Suprapubic skin (tissue), 3 donors: ENCODE measurements at regions not wholly inside any gene's neighbourhood (a gene's known extent, or its start where the extent isn't known, plus 50 kb on each side); places are given as distances from the start of the nearest gene placed in this dataset.

Experiments used
- CTCF ChIP-seq, 2 donors: fragments of 200-600 bp in 1 of 2; fragments of 450-650 bp in 1 of 2; sonication (generic) in 1 of 2; IDR thresholded peaks; one replicate each; pipeline ENCODE4 v1.5.1; 2016 to 2019; ENCODE audit warnings: antibody characterized with exemption in 2 of 2, mild to moderate bottlenecking in 1 of 2, moderate library complexity in 1 of 2
- EP300 ChIP-seq: sonication (generic); formaldehyde crosslinking; IDR thresholded peaks from one replicate; pipeline ENCODE4 v1.6.1; 2017; ENCODE audit warnings: antibody characterized with exemption

DNA sequence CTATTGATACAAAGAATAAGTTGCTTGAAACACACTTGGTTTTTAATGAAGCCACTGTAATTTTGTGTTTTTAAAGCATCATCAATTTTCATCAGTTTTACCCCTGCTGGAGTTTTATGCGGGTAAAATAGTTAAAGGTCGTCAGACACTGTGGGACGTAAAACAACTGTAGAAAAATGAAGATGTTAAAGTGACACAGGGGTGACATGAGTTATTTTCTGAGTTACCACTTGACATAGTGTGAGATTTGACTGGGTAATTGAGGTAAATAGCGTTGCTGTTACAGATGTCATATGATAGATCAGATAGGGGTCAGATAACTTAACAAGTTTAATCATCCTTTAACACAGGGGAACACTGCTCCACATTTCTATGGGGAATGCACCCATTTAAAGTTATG, 297.6 kb downstream of the CHL1 start:
- TF ChIP-seq EP300: no peak
- no peak for TF ChIP-seq CTCF (IDR thresholded peaks at IDR 0.05)
